SK-N-SH treated with all-trans-retinoic acid at 6 μM for 48 hours (cell line): ENCODE measurements at regions not wholly inside any gene's neighbourhood (a gene's known extent, or its start where the extent isn't known, plus 50 kb on each side); places are given as distances from the start of the nearest gene placed in this dataset.

Experiments used
- ARNTL ChIP-seq: fragments of 450-650 bp; formaldehyde crosslinking; IDR thresholded peaks from 2 replicates; pipeline ENCODE4 v1.5.0; 2020; ENCODE audit warnings: low read depth, mild to moderate bottlenecking, moderate library complexity, borderline replicate concordance
- BACH2 ChIP-seq: fragments of 250-450 bp; sonication (Bioruptor Pico); IDR thresholded peaks from 2 replicates; pipeline ENCODE4 v1.9.0; 2021; ENCODE audit warnings: mild to moderate bottlenecking, borderline replicate concordance
- OSR1 ChIP-seq: fragments of 250-450 bp; sonication (Bioruptor Pico); IDR thresholded peaks from 2 replicates; pipeline ENCODE4 v1.8.0; 2022; ENCODE audit warnings: moderate library complexity, mild to moderate bottlenecking, inconsistent platforms
- PPARA ChIP-seq: fragments of 250-450 bp; sonication (Bioruptor Pico); IDR thresholded peaks from 2 replicates; pipeline ENCODE4 v1.5.0; 2020; ENCODE audit warnings: mild to moderate bottlenecking, borderline replicate concordance
- RARB ChIP-seq: fragments of 250-450 bp; sonication (Bioruptor Pico); IDR thresholded peaks from 2 replicates; pipeline ENCODE4 v1.8.0; 2021; ENCODE audit warnings: mild to moderate bottlenecking, moderate library complexity
- ZFP3 ChIP-seq: fragments of 250-450 bp; sonication (Bioruptor Pico); IDR thresholded peaks from 2 replicates; pipeline ENCODE4 v1.5.0; 2020; ENCODE audit warnings: mild to moderate bottlenecking, moderate library complexity
- ZNF565 ChIP-seq: fragments of 450-650 bp; formaldehyde crosslinking; conservative IDR thresholded peaks from 2 replicates; pipeline ENCODE4 v1.5.0; 2020; ENCODE audit warnings: low read depth, mild to moderate bottlenecking, moderate library complexity
- TF ChIP-seq, protein P1 (sequence below): fragments of 250-450 bp; sonication (Bioruptor Pico); IDR thresholded peaks from 2 replicates; pipeline ENCODE4 v1.5.1; 2020; ENCODE audit warnings: low read depth, mild to moderate bottlenecking, moderate library complexity
- TF ChIP-seq, protein P2 (sequence below): fragments of 250-450 bp; sonication (Bioruptor Pico); IDR thresholded peaks from 2 replicates; pipeline ENCODE4 v1.8.0; 2020; ENCODE audit warnings: mild to moderate bottlenecking, moderate library complexity, borderline replicate concordance

DNA sequence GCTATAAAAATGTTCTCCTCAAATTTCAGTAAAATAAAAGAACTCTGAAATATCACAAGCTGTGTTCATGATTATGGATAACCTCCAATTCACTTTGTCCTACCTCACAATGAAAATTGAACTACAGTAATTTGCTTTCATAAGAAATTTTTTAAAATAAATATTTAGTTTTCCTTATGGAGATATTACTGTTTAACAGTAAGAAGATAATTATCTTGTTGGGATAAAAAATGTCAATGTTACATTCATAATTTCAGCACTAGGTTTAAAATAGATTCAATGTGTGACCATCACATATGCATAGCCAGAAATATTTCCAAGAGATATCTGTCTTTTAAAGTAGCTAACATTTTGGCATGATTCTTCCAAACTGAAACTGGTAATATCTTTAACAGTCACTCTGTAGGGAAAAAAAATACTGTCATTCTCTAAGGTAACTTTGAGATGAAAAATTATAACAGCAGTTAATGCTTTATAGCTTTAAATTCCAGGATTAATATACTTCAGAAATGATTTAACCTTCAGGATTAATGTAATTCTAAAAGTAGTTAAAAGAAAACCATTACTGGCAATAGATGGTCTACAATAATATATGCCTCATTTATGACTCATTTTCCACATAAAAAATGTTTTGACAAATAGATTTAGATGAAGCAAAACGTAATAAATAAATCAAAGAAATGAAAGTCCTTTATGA, 91.3 kb downstream of the SPRY2 start:
- TF ChIP-seq ZFP3 (CRISPR knock-in tag): no peak
- TF ChIP-seq, protein P1, sequence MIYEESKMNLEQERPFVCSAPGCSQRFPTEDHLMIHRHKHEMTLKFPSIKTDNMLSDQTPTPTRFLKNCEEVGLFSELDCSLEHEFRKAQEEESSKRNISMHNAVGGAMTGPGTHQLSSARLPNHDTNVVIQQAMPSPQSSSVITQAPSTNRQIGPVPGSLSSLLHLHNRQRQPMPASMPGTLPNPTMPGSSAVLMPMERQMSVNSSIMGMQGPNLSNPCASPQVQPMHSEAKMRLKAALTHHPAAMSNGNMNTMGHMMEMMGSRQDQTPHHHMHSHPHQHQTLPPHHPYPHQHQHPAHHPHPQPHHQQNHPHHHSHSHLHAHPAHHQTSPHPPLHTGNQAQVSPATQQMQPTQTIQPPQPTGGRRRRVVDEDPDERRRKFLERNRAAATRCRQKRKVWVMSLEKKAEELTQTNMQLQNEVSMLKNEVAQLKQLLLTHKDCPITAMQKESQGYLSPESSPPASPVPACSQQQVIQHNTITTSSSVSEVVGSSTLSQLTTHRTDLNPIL: no peak
- no peak for TF ChIP-seq OSR1
- TF ChIP-seq, protein P2, sequence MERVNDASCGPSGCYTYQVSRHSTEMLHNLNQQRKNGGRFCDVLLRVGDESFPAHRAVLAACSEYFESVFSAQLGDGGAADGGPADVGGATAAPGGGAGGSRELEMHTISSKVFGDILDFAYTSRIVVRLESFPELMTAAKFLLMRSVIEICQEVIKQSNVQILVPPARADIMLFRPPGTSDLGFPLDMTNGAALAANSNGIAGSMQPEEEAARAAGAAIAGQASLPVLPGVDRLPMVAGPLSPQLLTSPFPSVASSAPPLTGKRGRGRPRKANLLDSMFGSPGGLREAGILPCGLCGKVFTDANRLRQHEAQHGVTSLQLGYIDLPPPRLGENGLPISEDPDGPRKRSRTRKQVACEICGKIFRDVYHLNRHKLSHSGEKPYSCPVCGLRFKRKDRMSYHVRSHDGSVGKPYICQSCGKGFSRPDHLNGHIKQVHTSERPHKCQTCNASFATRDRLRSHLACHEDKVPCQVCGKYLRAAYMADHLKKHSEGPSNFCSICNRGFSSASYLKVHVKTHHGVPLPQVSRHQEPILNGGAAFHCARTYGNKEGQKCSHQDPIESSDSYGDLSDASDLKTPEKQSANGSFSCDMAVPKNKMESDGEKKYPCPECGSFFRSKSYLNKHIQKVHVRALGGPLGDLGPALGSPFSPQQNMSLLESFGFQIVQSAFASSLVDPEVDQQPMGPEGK (CRISPR knock-in tag): peak; percentile 60; the same call in 1 of the 2 replicates
- no peak for TF ChIP-seq ZNF565 (CRISPR knock-in tag)
- TF ChIP-seq RARB (CRISPR knock-in tag): no peak; the same call in 1 of the 2 replicates
- no peak for TF ChIP-seq BACH2
- TF ChIP-seq PPARA (CRISPR knock-in tag): no peak
- no peak for TF ChIP-seq ARNTL
